Left colon (tissue), 2 donors: ENCODE measurements at regions not wholly inside any gene's neighbourhood (a gene's known extent, or its start where the extent isn't known, plus 50 kb on each side); places are given as distances from the start of the nearest gene placed in this dataset.

Experiments used
- ATAC-seq: fragments of 200-7000 bp; cut with Tn5 transposase; one replicate; pipeline ENCODE4 v1.9.1; 2020; ENCODE audit warnings: mild to moderate bottlenecking, moderate library complexity
- DNase-seq, 2 donors: peaks; one replicate each; pipeline ENCODE4 v3.0.0-alpha.2; 2020
- intact Hi-C, 2 donors: fragments of 100-400 bp; cut with DNase I in 1 of 2; cut with micrococcal nuclease in 1 of 2; formaldehyde crosslinking; loops; one replicate each; pipeline versions ENCODE4 v1.11.2 to v1.14.0; 2022; cut with DNase I, micrococcal nuclease
- donor health status: DM: no; HTN: no; CAD: no.
- donor health status: DM: yes; HTN: yes; CAD: no.

- intact Hi-C loops: no loop called here
- peak; percentile 77 to 82 for DNase-seq
Observed at GRCh38 chr5:109485030-109485429, 75.3 kb upstream of the PJA2 start.

DNA sequence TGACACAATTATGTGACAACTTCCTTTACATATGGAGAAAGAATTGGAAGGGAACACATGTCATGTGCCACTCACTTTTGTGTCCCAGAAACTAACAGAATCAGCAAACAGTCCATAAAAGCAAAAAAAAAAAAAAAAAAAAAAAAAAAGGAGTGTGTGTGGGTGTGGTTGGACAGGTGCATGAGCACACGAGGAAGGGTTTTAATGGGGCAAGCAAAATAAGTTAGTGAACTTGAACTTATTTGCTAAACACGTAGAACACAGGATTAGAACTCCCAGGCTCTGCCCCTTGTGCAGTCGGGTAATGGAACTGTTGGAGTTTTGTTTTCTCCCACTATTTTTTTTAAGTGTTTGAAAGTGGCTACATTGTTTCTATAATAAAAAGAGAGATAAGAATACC, 74.8 kb upstream of the PJA2 start:
- DNase-seq: no peak
- peak; percentile 71 for ATAC-seq
- intact Hi-C loops: no loop called here

More at GRCh38 chr5:109485030-109485429, 75.3 kb upstream of the PJA2 start:
- peak; percentile 85 for ATAC-seq

DNA sequence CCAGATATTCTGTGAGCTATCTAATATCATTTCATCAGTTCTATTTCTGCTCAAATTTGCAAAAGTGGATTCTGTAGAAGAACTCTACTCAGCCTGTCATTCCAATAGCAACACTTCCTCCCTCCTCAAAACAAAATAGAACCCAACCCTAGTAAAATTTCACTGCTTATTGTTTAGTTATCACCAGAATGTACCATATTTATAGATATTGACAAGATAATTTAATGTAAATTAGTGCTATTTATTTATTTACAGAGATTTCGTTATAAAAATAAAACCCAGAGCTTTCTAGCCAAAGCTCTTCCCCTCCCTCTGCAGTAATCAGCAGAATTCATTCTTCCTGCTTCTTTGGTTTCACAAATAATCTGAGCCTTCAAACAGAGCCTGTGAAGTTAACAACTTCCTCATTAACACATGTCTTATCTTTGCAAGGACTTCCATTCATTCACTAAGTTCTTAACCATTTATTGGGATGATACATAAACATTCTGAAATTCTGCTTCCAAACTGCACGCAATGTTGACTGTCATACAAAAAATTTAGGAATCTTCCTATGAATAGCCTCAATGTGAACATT, 73.7 kb upstream of the PJA2 start:
- ATAC-seq: peak; percentile 72
- DNase-seq: no peak
- intact Hi-C loops: no loop called here

DNA sequence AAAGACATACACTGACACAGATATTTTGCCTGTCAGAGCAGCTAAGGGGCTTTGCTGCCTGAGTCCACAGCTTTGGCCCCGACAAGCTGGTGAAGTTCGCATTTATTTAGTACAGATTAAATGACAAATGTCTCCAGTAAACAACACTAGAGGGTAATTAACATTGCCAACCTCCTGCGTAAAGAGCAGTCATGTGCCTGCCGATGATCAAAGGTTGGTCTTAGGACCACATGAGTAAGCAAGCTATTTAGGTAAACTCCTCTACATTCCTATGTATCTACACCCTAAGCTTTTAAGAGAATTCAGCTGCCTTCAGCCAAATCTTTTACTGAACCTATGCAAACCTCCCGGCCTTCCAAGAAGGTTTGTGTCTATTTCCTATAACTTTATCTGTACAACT, 73.0 kb upstream of the PJA2 start:
- DNase-seq: no peak
- ATAC-seq: no peak
- intact Hi-C loops: no loop called here

DNA sequence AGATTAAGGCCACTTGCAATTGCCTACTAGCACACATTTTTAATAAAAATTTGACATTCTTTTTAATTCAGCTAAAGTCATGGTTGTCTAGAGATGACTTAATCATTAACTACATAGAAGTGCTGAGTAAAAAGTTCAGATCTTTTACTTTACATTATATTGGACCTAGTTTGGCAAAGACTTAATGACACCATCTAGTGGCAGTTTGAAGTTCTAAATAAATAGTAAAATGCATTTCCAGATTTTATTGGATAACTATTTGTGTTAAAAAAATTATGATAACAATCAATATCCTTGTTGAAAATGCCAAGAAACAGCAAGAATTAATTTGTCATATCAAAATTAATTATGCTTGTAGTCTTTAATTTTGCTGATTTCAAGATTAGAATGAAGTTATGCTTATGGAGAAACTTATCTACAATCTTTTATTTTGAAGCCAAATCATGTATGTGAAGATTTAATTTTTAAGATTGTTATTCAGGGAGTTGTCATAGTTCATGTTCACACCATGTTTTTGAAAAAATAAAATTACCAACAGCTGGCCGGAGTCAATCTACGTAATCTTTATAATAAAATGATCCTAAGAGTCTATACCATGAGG, 69.6 kb upstream of the PJA2 start:
- DNase-seq: no peak
- intact Hi-C loops: loop anchor here in 1 of 2 donors (5.0 kb wide), 1 partner anchor 797 kb away; no protein-coding TSS in a partner anchor
- no peak for ATAC-seq

DNA sequence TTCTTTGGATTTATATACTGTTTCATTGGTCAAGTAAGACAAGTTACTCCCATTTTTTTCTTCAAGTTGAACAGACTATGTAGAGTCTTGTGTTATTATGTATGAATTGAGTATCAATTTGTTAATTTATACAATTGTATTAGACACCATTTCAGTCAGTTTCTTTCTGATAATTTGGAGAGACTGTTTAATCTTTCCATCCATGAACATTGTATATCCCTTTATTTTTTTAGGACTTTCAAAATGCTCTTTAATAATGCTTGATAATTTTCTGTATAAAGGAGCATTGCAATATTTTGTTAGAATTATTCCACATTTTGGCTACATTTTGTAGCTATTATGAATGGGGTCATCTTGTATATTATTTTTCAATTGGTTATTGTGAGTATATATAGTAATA, 69.1 kb upstream of the PJA2 start:
- ATAC-seq: no peak
- intact Hi-C loops: loop anchor here in 1 of 2 donors (5.0 kb wide), 1 partner anchor 797 kb away; no protein-coding TSS in a partner anchor
- no peak for DNase-seq

DNA sequence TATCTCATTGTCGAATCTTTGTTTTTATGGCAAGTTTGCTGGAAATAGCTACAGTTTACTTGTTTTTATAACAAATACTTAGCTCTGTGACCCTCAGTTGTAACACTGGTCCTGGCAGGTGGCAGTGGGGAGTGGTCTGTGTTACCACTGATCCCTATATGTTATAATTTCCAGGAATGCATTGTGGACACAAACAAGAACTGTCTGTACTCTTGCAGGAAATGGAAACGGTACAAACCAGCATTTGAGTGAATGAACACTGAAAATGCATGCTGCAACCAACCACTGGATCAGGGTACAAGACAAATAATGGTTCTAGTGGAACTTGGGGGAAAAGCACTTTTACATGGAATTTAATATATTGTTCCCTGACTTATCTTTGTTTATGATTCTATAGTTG, 66.5 kb upstream of the PJA2 start:
- intact Hi-C loops: loop anchor here in 1 of 2 donors (5.0 kb wide), 1 partner anchor 794 kb away; no protein-coding TSS in a partner anchor
- no peak for ATAC-seq
- DNase-seq: no peak

GRCh38 chr5:109469896-109470662, 60.3 kb upstream of the PJA2 start:
- ATAC-seq (no peak), DNase-seq (no peak)
- intact Hi-C loops: no loop called here

- DNase-seq (peak; percentile 97 to 98), ATAC-seq (peak; percentile 98)
- intact Hi-C loops: no loop called here
Observed at GRCh38 chr5:109468737-109469420, 59.1 kb upstream of the PJA2 start.

- ATAC-seq (peak; percentile 44), DNase-seq (no peak)
- intact Hi-C loops: no loop called here
Observed at GRCh38 chr5:109468288-109468676, 58.5 kb upstream of the PJA2 start.

GRCh38 chr5:109467058-109467457, 57.3 kb upstream of the PJA2 start:
- DNase-seq: no peak
- intact Hi-C loops: no loop called here
- ATAC-seq: no peak
